ENCODE measurements at regions not wholly inside any gene's neighbourhood (a gene's known extent, or its start where the extent isn't known, plus 50 kb on each side); places are given as distances from the start of the nearest gene placed in this dataset.

- TF ChIP-seq EZH2 (IDR thresholded peaks at IDR 0.05; ENCODE audit: borderline replicate concordance, insufficient read depth, low read depth, low read length, poor library complexity, severe bottlenecking) = no peak
- Histone ChIP-seq H3K4me2 (replicated peaks; ENCODE audit: low read depth, low read length, poor library complexity, severe bottlenecking) (no peak overlapping the region), H2AFZ (ENCODE audit: insufficient read depth, low read depth, low read length, poor library complexity, severe bottlenecking) (no peak overlapping the region), H3K27ac (ENCODE audit: low read length in 2 of 2) (no peak overlapping the region), H3K79me2 (ENCODE audit: control insufficient read depth, insufficient read depth, low read length) (no peaks in the 10 kb centered on the region), H3K36me3 (replicated peaks in 1 of 2; ENCODE audit: control extremely low read depth in 1 of 2, control insufficient read depth in 1 of 2, extremely low read depth in 1 of 2, insufficient read depth in 2 of 2, low read length in 1 of 2) (no peaks in the 10 kb centered on the region), H3K4me3 (ENCODE audit: control extremely low read depth in 1 of 5, extremely low read depth in 1 of 5, insufficient read depth in 1 of 5, low read depth in 2 of 5, low read length in 4 of 5) (no peak overlapping the region), H3K27me3 (replicated peaks in 1 of 4; ENCODE audit: control extremely low read depth in 1 of 4, control insufficient read depth in 3 of 4, insufficient read depth in 4 of 4, low read length in 3 of 4) (peaks cover 0 to 5% (median 0%) of the 10 kb centered on the region in 4 experiments), H3K9me3 (ENCODE audit: control extremely low read depth in 1 of 3, control insufficient read depth in 2 of 3, insufficient read depth in 1 of 3, low read length in 2 of 3) (peaks cover 0 to 10% (median 0%) of the 10 kb centered on the region in 3 donors), H3K9ac (ENCODE audit: low read length) (no peak overlapping the region), H3K4me1 (ENCODE audit: control insufficient read depth in 2 of 2, insufficient read depth in 2 of 2, low read length in 2 of 2) (no peaks in the 10 kb centered on the region), H4K20me1 (ENCODE audit: control insufficient read depth, insufficient read depth, low read length, poor library complexity, severe bottlenecking) (no peaks in the 10 kb centered on the region)
- no CpG with 5 or more reads among the region's 2 CpGs for WGBS (ENCODE audit: insufficient coverage)
- ChIA-PET POLR2A (no interaction called here), CTCF (no interaction called here)
- intact Hi-C loops (cut with micrococcal nuclease) = no loop called here
- Mint-ChIP-seq H3K9me3 (ENCODE audit: insufficient read depth) (peaks cover 7% of the 10 kb centered on the region), H3K4me1 (peaks cover 2% of the 10 kb centered on the region), H3K4me3 (no peak overlapping the region), H3K27ac (no peak overlapping the region), H3K27me3 (peaks cover 5% of the 10 kb centered on the region)
- DNase-seq (no peak), ATAC-seq (ENCODE audit: low read depth) (no peak)
Observed at GRCh38 chr5:123790226-123790625, 278.2 kb downstream of the CSNK1G3 start.

GRCh38 chr5:123787635-123788034 is 275.7 kb downstream of the CSNK1G3 start:
- Histone ChIP-seq H3K9me3 (ENCODE audit: control extremely low read depth in 1 of 3, control insufficient read depth in 2 of 3, insufficient read depth in 1 of 3, low read length in 2 of 3) (peaks cover 0 to 10% (median 0%) of the 10 kb centered on the region in 3 donors), H3K4me1 (ENCODE audit: control insufficient read depth in 2 of 2, insufficient read depth in 2 of 2, low read length in 2 of 2) (no peaks in the 10 kb centered on the region), H3K27ac (ENCODE audit: low read length in 2 of 2) (no peak overlapping the region), H3K4me3 (ENCODE audit: control extremely low read depth in 1 of 5, extremely low read depth in 1 of 5, insufficient read depth in 1 of 5, low read depth in 2 of 5, low read length in 4 of 5) (no peak overlapping the region), H4K20me1 (ENCODE audit: control insufficient read depth, insufficient read depth, low read length, poor library complexity, severe bottlenecking) (no peaks in the 10 kb centered on the region), H2AFZ (ENCODE audit: insufficient read depth, low read depth, low read length, poor library complexity, severe bottlenecking) (no peak overlapping the region), H3K9ac (ENCODE audit: low read length) (no peak overlapping the region), H3K4me2 (replicated peaks; ENCODE audit: low read depth, low read length, poor library complexity, severe bottlenecking) (no peak overlapping the region), H3K27me3 (replicated peaks in 1 of 4; ENCODE audit: control extremely low read depth in 1 of 4, control insufficient read depth in 3 of 4, insufficient read depth in 4 of 4, low read length in 3 of 4) (peaks cover 0 to 5% (median 0%) of the 10 kb centered on the region in 4 experiments), H3K79me2 (ENCODE audit: control insufficient read depth, insufficient read depth, low read length) (no peaks in the 10 kb centered on the region), H3K36me3 (replicated peaks in 1 of 2; ENCODE audit: control extremely low read depth in 1 of 2, control insufficient read depth in 1 of 2, extremely low read depth in 1 of 2, insufficient read depth in 2 of 2, low read length in 1 of 2) (no peaks in the 10 kb centered on the region)
- TF ChIP-seq EZH2 (IDR thresholded peaks at IDR 0.05; ENCODE audit: borderline replicate concordance, insufficient read depth, low read depth, low read length, poor library complexity, severe bottlenecking) (no peak), CTCF (IDR thresholded peaks at IDR 0.05) (no peak)
- Mint-ChIP-seq H3K4me3 (no peak overlapping the region), H3K27me3 (peaks cover 2% of the 10 kb centered on the region), H3K9me3 (ENCODE audit: insufficient read depth) (peaks cover 7% of the 10 kb centered on the region), H3K27ac (no peak overlapping the region), H3K4me1 (peaks cover 2% of the 10 kb centered on the region)
- ChIA-PET CTCF (no interaction called here), POLR2A (no interaction called here)
- intact Hi-C loops (cut with micrococcal nuclease) = no loop called here
- DNase-seq (no peak), ATAC-seq (ENCODE audit: low read depth) (no peak)
